A673 (cell line): ENCODE measurements at regions not wholly inside any gene's neighbourhood (a gene's known extent, or its start where the extent isn't known, plus 50 kb on each side); places are given as distances from the start of the nearest gene placed in this dataset.

ENCODE experiments used
- EZH2 ChIP-seq: fragments of 200-600 bp; sonication (generic); IDR thresholded peaks from 2 replicates; pipeline ENCODE4 v1.6.1; 2017; ENCODE audit warnings: borderline replicate concordance, low read depth, mild to moderate bottlenecking, mixed read lengths, antibody characterized with exemption, low read length; ENCODE audit not compliant: poor library complexity, severe bottlenecking
- TF ChIP-seq, protein P1 (sequence below): fragments of 300-800, 200-600 bp; sonication (generic); conservative IDR thresholded peaks from 2 replicates; pipeline ENCODE4 v1.5.1; 2017; ENCODE audit warnings: low read depth, mild to moderate bottlenecking, antibody characterized with exemption, low read length, moderate library complexity, mixed read lengths

GRCh38 chr1:200474633-200475032 is 64.8 kb upstream of the ZNF281 start:
- TF ChIP-seq, protein P1, sequence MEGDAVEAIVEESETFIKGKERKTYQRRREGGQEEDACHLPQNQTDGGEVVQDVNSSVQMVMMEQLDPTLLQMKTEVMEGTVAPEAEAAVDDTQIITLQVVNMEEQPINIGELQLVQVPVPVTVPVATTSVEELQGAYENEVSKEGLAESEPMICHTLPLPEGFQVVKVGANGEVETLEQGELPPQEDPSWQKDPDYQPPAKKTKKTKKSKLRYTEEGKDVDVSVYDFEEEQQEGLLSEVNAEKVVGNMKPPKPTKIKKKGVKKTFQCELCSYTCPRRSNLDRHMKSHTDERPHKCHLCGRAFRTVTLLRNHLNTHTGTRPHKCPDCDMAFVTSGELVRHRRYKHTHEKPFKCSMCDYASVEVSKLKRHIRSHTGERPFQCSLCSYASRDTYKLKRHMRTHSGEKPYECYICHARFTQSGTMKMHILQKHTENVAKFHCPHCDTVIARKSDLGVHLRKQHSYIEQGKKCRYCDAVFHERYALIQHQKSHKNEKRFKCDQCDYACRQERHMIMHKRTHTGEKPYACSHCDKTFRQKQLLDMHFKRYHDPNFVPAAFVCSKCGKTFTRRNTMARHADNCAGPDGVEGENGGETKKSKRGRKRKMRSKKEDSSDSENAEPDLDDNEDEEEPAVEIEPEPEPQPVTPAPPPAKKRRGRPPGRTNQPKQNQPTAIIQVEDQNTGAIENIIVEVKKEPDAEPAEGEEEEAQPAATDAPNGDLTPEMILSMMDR, result no peak
- TF ChIP-seq EZH2, result no peak
